ENCODE measurements at regions not wholly inside any gene's neighbourhood (a gene's known extent, or its start where the extent isn't known, plus 50 kb on each side); places are given as distances from the start of the nearest gene placed in this dataset.

DNA sequence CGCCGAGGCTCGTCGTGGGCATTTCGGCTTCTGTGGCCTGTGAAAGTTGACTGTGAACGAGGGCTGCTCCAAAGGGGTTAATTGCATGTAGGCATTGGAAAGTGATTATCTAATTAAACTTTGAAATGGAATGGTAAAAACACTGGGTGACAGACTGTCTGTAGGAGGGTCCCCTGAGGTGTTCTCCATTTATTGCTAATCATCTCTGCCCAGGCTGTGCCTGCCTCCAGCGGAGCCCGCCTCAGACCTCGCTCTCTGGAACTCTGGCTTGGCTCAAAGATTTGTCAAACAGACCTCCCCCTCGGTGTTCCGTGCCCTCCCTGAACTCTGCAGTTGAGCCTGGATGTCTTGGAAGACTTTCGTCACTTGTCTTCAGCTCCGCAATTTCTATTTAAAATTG lies 50.2 kb upstream of the VRK1 start:
- no peak overlapping the region for H3K4me3 ChIP-seq (ENCODE audit: low read depth, low read length, poor library complexity, severe bottlenecking)
- CTCF ChIA-PET: no interaction called here
- intact Hi-C loops (cut with micrococcal nuclease; ENCODE audit: unreplicated experiment): loop anchor here (10.0 kb wide), 1 partner anchor 322 kb away; no protein-coding TSS in a partner anchor
- H3K36me3 ChIP-seq (ENCODE audit: insufficient read depth, low read length, poor library complexity, severe bottlenecking): no peaks in the 10 kb centered on the region
- H3K4me1 ChIP-seq (ENCODE audit: insufficient read depth, low read length, poor library complexity, severe bottlenecking): peaks cover 10% of the 10 kb centered on the region
- DNase-seq (ENCODE audit: low spot score): no peak
- no peak overlapping the region for H3K27ac ChIP-seq (ENCODE audit: low read depth, low read length, poor library complexity, severe bottlenecking)
- no peak for TF ChIP-seq EZH2 (IDR thresholded peaks at IDR 0.05; ENCODE audit: borderline replicate concordance, low read depth, low read length, poor library complexity, severe bottlenecking)
- TF ChIP-seq, protein P1, sequence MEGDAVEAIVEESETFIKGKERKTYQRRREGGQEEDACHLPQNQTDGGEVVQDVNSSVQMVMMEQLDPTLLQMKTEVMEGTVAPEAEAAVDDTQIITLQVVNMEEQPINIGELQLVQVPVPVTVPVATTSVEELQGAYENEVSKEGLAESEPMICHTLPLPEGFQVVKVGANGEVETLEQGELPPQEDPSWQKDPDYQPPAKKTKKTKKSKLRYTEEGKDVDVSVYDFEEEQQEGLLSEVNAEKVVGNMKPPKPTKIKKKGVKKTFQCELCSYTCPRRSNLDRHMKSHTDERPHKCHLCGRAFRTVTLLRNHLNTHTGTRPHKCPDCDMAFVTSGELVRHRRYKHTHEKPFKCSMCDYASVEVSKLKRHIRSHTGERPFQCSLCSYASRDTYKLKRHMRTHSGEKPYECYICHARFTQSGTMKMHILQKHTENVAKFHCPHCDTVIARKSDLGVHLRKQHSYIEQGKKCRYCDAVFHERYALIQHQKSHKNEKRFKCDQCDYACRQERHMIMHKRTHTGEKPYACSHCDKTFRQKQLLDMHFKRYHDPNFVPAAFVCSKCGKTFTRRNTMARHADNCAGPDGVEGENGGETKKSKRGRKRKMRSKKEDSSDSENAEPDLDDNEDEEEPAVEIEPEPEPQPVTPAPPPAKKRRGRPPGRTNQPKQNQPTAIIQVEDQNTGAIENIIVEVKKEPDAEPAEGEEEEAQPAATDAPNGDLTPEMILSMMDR (conservative IDR thresholded peaks at IDR 0.05; ENCODE audit: low read depth, low read length): no peak
- BruUV-seq (replicated peaks): no TSS peak
- POLR2A ChIA-PET (ENCODE audit: low non-redundant PET): no interaction called here
- H3K9me3 ChIP-seq (ENCODE audit: low read depth, low read length, poor library complexity, severe bottlenecking): no peaks in the 10 kb centered on the region
- no peaks in the 10 kb centered on the region for H3K27me3 ChIP-seq (replicated peaks; ENCODE audit: insufficient read depth, low read depth, low read length, poor library complexity)
